SU-DHL-6 (cell line): ENCODE measurements at regions not wholly inside any gene's neighbourhood (a gene's known extent, or its start where the extent isn't known, plus 50 kb on each side); places are given as distances from the start of the nearest gene placed in this dataset.

ENCODE experiments used
- H2AFZ ChIP-seq: fragments of 200-600 bp; sonication (generic); 2 replicates; pipeline ENCODE4 v1.6.1; 2014; ENCODE audit warnings: low read depth, mild to moderate bottlenecking, moderate library complexity, mixed read lengths, antibody characterized with exemption, low read length; ENCODE audit not compliant: severe bottlenecking
- H3F3A ChIP-seq: fragments of 200-600 bp; shearing (Covaris generic); 2 replicates; pipeline ENCODE4 v1.6.0; 2016; ENCODE audit warnings: antibody characterized with exemption, mild to moderate bottlenecking; ENCODE audit not compliant: insufficient read depth
- H3K27ac ChIP-seq: fragments of 200-600 bp; sonication (generic); 2 replicates; pipeline ENCODE4 v1.5.1; 2016; ENCODE audit warnings: low read depth, mild to moderate bottlenecking, low read length, moderate library complexity, mixed read lengths
- H3K27me3 ChIP-seq: fragments of 200-600 bp; sonication (generic), shearing (Covaris generic); 2 replicates; pipeline ENCODE4 v1.6.0; 2014; ENCODE audit warnings: mild to moderate bottlenecking, low read length
- H3K36me3 ChIP-seq: fragments of 200-600 bp; sonication (generic); 2 replicates; pipeline ENCODE4 v1.6.1; 2014; ENCODE audit warnings: mild to moderate bottlenecking, low read length, mixed read lengths
- H3K4me2 ChIP-seq: fragments of 300-600, 200-600 bp; shearing (Covaris generic), sonication (generic); 2 replicates; pipeline ENCODE4 v1.6.0; 2014; ENCODE audit warnings: low read length, low read depth, mild to moderate bottlenecking; ENCODE audit not compliant: poor library complexity, severe bottlenecking
- H3K4me3 ChIP-seq: fragments of 200-600 bp; sonication (generic); 2 replicates; pipeline ENCODE4 v1.5.1; 2014; ENCODE audit warnings: antibody characterized with exemption, low read length, mild to moderate bottlenecking, mixed read lengths; ENCODE audit not compliant: insufficient read depth, poor library complexity, severe bottlenecking
- H3K79me2 ChIP-seq: fragments of 200-600 bp; sonication (generic); 2 replicates; pipeline ENCODE4 v1.6.1; 2014; ENCODE audit warnings: mild to moderate bottlenecking, low read length, moderate library complexity; ENCODE audit not compliant: insufficient read depth
- H3K9ac ChIP-seq: fragments of 200-600 bp; sonication (generic); 2 replicates; pipeline ENCODE4 v1.7.0; 2014; ENCODE audit warnings: mild to moderate bottlenecking, low read length
- H3K9me2 ChIP-seq: fragments of 200-600 bp; sonication (generic); replicated peaks from 2 replicates; pipeline ENCODE4 v1.6.1; 2014; ENCODE audit warnings: low read length; ENCODE audit not compliant: insufficient read depth
- H3K9me3 ChIP-seq: fragments of 200-600 bp; sonication (generic); 2 replicates; pipeline ENCODE4 v1.6.1; 2014; ENCODE audit warnings: low read length, mixed read lengths; ENCODE audit not compliant: insufficient read depth
- H4K20me1 ChIP-seq: fragments of 200-600 bp; sonication (generic); 2 replicates; pipeline ENCODE4 v1.6.1; 2014; ENCODE audit warnings: low read depth, mild to moderate bottlenecking, antibody characterized with exemption, low read length, moderate library complexity, mixed read lengths
- CTCF ChIP-seq: fragments of 200-600 bp; sonication (generic); IDR thresholded peaks from one replicate; pipeline ENCODE4 v1.5.1; 2017; ENCODE audit warnings: antibody characterized with exemption, mild to moderate bottlenecking, low read length, moderate library complexity; ENCODE audit not compliant: insufficient read depth, poor library complexity, severe bottlenecking
- EZH2phosphoT487 ChIP-seq: fragments of 200-600 bp; sonication (generic), shearing (Covaris generic); conservative IDR thresholded peaks from 2 replicates; pipeline ENCODE4 v1.6.1; 2018; ENCODE audit warnings: mild to moderate bottlenecking, antibody characterized with exemption, low read length, moderate library complexity, mixed read lengths

- Histone ChIP-seq H3K9me2 (no peaks in the 10 kb centered on the region), H2AFZ (no peak overlapping the region), H3K4me3 (no peak overlapping the region), H3K9ac (no peak overlapping the region), H3K36me3 (no peaks in the 10 kb centered on the region), H3K27ac (no peak overlapping the region), H3F3A (no peaks in the 10 kb centered on the region), H3K9me3 (no peaks in the 10 kb centered on the region), H3K27me3 (no peaks in the 10 kb centered on the region), H4K20me1 (no peaks in the 10 kb centered on the region), H3K4me2 (no peak overlapping the region), H3K79me2 (no peaks in the 10 kb centered on the region)
- TF ChIP-seq CTCF (no peak), EZH2phosphoT487 (no peak)
Measured at GRCh38 chr1:234660536-234661316, 50.7 kb upstream of the IRF2BP2 start.
